Esophagus muscularis mucosa (tissue), 4 donors: ENCODE measurements at regions not wholly inside any gene's neighbourhood (a gene's known extent, or its start where the extent isn't known, plus 50 kb on each side); places are given as distances from the start of the nearest gene placed in this dataset.

Experiments
- DNase-seq: peaks from one replicate; pipeline ENCODE4 v3.0.0-alpha.2; 2017; ENCODE audit errors: extremely low spot score
- H3K27ac ChIP-seq, 4 donors: fragments of 200-600 bp; sonication (generic); replicated peaks in 1 of 4; 1 replicate in 3 of 4; 2 replicates in 1 of 4; pipeline ENCODE4 v1.5.1; 2016 to 2019; ENCODE audit warnings: mild to moderate bottlenecking in 1 of 4
- H3K27me3 ChIP-seq, 4 donors: fragments of 200-600 bp; sonication (generic); one replicate each; pipeline versions ENCODE4 v1.5.1 to v1.6.0; 2016 to 2019
- H3K36me3 ChIP-seq, 4 donors: fragments of 200-600 bp; sonication (generic); one replicate each; pipeline ENCODE4 v1.5.1; 2016 to 2019
- H3K4me1 ChIP-seq, 4 donors: fragments of 200-600 bp; sonication (generic); one replicate each; pipeline ENCODE4 v1.5.1; 2016 to 2019
- H3K4me3 ChIP-seq, 4 donors: fragments of 200-600 bp; sonication (generic); 1 replicate in 2 of 4; 2 replicates in 2 of 4; pipeline ENCODE4 v1.5.1; 2016 to 2019; ENCODE audit warnings: mild to moderate bottlenecking in 4 of 4, moderate library complexity in 1 of 4
- H3K9me3 ChIP-seq, 4 donors: fragments of 200-600 bp; sonication (generic); 1 replicate in 3 of 4; 2 replicates in 1 of 4; pipeline ENCODE4 v1.5.1; 2016 to 2019
- EP300 ChIP-seq: sonication (generic); formaldehyde crosslinking; IDR thresholded peaks from one replicate; pipeline ENCODE4 v1.6.1; 2017; ENCODE audit warnings: antibody characterized with exemption
- POLR2A ChIP-seq: fragments of 450-650 bp; IDR thresholded peaks from one replicate; pipeline ENCODE4 v1.6.1; 2017; ENCODE audit warnings: antibody characterized with exemption, moderate library complexity, mild to moderate bottlenecking, low read depth
- POLR2AphosphoS5 ChIP-seq, 2 donors: sonication (generic); formaldehyde crosslinking; IDR thresholded peaks; one replicate each; pipeline ENCODE4 v1.6.1; 2017; ENCODE audit warnings: antibody characterized with exemption in 2 of 2
- WGBS: methylation state at CpG from one replicate; pipeline ENCODE4 v1.1.5; 2018; 5-methylcytosine and 5-hydroxymethylcytosine counted together
- intact Hi-C: fragments of 100-400 bp; cut with DNase I; formaldehyde crosslinking; loops from one replicate; pipeline ENCODE4 v1.15.1; 2023
- TF ChIP-seq, protein P1 (sequence below), 3 experiments: fragments of 200-600 bp in 2 of 3; fragments of 450-650 bp in 1 of 3; sonication (generic) in 2 of 3; IDR thresholded peaks; one replicate each; pipeline ENCODE4 v1.5.1; 2017 to 2019; ENCODE audit warnings: antibody characterized with exemption in 3 of 3, mild to moderate bottlenecking in 2 of 3, moderate library complexity in 1 of 3

DNA sequence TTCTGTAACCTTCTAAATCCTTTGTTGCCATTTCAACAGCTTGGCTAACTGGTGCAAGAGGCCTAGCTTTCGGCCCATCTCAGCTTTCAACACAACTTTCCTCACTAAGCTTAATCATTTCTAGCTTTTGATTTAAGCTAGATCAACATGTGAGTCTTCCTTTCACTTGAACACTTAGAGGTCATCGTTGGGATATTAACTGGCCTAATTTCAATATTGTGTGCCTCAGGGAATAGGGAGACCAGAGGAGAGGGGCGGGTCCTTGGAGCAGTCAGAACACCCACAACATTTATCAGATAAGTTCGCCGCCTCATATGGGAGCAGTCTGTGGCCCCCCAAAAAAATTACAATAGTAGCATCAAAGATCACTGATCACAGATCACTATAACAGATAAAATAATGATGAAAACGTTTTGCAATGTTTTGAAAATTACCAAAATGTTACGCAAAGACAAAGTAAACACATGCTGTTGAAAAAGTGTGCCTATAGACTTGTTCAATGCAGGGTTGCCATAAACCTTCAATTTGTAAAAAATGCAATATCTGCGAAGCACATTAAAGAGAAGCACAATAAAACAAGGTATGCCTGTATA lies 66.8 kb upstream of the PCSK1 start:
- TF ChIP-seq EP300 (no peak), POLR2A (no peak), POLR2AphosphoS5 (IDR thresholded peaks at IDR 0.05) (no peak)
- TF ChIP-seq, protein P1, sequence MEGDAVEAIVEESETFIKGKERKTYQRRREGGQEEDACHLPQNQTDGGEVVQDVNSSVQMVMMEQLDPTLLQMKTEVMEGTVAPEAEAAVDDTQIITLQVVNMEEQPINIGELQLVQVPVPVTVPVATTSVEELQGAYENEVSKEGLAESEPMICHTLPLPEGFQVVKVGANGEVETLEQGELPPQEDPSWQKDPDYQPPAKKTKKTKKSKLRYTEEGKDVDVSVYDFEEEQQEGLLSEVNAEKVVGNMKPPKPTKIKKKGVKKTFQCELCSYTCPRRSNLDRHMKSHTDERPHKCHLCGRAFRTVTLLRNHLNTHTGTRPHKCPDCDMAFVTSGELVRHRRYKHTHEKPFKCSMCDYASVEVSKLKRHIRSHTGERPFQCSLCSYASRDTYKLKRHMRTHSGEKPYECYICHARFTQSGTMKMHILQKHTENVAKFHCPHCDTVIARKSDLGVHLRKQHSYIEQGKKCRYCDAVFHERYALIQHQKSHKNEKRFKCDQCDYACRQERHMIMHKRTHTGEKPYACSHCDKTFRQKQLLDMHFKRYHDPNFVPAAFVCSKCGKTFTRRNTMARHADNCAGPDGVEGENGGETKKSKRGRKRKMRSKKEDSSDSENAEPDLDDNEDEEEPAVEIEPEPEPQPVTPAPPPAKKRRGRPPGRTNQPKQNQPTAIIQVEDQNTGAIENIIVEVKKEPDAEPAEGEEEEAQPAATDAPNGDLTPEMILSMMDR (IDR thresholded peaks at IDR 0.05) = no peak
- no peak for DNase-seq
- no peaks in the 10 kb centered on the region for H3K4me1 ChIP-seq
- intact Hi-C loops = no loop called here
- 83% methylated on average over 8 of the region's 8 CpGs for WGBS
- H3K36me3 ChIP-seq = no peaks in the 10 kb centered on the region
- H3K9me3 ChIP-seq = no peaks in the 10 kb centered on the region
- H3K4me3 ChIP-seq = no peak overlapping the region
- no peaks in the 10 kb centered on the region for H3K27me3 ChIP-seq
- no peak overlapping the region for H3K27ac ChIP-seq

DNA sequence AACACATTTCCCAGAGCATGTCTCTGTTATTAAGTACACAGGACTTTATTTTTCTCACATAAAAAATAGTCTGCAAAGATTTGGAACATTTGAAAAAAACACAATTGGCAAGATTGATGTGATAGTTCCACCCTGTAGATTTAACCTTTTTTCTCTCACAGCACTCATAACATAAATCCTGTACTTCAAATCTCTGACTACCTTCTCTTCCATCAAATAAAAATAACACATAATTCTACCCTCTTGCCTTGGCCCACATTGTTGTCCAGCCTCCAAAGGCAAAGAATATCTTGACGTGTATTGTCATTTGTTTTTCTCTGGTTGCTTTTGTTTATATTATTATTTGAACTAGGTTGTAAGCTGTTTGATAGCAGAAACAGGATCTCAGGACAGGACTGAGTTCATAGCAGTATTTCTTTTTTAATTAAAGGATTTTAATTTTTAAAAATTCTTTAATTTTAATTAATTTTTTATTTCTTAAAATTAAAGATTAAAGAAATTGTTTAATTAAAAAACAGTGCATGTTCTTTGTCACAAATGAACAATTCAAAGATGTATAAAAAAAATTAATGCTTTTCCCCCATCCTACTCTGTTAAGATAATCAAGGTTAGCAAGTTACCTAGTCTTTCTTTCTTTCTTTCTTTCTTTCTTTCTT lies 69.1 kb upstream of the PCSK1 start:
- Histone ChIP-seq H3K4me3 (no peak overlapping the region), H3K4me1 (no peaks in the 10 kb centered on the region), H3K36me3 (no peaks in the 10 kb centered on the region), H3K27ac (no peak overlapping the region), H3K27me3 (no peaks in the 10 kb centered on the region), H3K9me3 (no peaks in the 10 kb centered on the region)
- intact Hi-C loops = no loop called here
- 67% methylated on average over 1 of the region's 1 CpG for WGBS
- TF ChIP-seq POLR2A = no peak
- TF ChIP-seq, protein P1 (IDR thresholded peaks at IDR 0.05) = no peak
- no peak for TF ChIP-seq EP300
- TF ChIP-seq POLR2AphosphoS5 (IDR thresholded peaks at IDR 0.05) = no peak
- DNase-seq = no peak

DNA sequence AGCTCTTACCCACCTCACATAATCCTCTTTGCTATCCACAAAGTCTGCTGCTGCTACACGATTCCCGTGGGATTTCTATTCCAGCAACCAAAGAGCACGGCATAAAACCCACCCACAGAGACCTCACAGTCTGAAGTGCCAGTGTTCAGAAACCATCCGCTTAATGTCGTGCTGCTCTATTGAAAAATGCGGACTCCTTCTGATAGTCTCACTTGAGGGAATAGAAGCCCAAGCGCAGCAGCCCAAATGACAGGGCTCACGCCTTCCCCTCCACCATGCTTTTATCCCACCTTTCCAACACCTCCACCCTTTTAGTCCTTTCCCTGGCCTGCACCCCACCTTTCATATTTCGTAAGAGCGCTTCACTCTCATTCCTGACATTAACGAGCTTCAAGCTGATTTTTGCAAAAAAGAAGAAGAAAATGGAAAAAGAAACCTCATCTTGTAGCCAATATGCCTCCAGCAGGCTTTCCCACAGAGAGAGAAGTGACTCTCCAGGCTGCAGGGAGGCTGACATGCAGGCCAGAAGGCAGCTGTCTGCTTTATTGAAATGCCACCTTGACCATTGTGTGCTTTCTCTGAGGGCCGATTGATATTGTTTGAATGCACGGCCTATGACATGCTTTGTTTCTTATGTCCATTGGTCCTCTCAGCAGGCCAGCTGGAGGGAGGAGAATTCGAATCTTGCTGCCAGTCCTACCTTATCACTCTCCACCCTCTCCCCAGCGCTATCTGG lies 70.6 kb upstream of the PCSK1 start:
- 91% methylated on average over 15 of the region's 15 CpGs for WGBS
- Histone ChIP-seq H3K27ac (no peak overlapping the region), H3K4me1 (no peaks in the 10 kb centered on the region)

DNA sequence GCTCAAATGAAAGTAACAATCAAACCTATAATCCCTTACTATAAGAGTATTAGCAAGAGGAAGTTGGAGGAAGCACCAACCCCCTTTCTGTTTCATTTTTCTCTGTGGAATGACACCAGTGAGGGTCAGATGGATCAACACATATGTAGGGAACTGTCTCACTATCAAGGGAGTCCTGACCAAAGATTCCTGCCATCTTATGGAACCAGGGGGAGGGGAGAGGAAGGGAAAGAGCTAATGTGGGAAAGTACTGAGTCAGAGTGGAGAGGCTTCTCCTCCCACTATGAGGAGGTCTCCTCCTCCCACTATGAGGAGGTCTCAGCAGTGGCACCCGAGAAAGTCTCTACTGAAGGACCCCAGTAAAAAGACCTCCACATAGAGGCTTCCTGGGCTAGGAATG lies 73.3 kb upstream of the PCSK1 start:
- H3K27ac ChIP-seq = no peak overlapping the region
- peaks cover 0 to 8% (median 0%) of the 10 kb centered on the region in 4 donors for H3K4me1 ChIP-seq
- H3K27me3 ChIP-seq = no peaks in the 10 kb centered on the region
- 100% methylated on average over 1 of the region's 1 CpG for WGBS
- no peaks in the 10 kb centered on the region for H3K36me3 ChIP-seq
- no peak overlapping the region for H3K4me3 ChIP-seq
- TF ChIP-seq, protein P1 (IDR thresholded peaks at IDR 0.05) = no peak
- TF ChIP-seq POLR2A (no peak), POLR2AphosphoS5 (IDR thresholded peaks at IDR 0.05) (no peak), EP300 (no peak)
- no peak for DNase-seq
- no peaks in the 10 kb centered on the region for H3K9me3 ChIP-seq
- intact Hi-C loops = no loop called here

More for the DNA sequence above, 70.6 kb upstream of the PCSK1 start:
- Histone ChIP-seq H3K9me3 (no peaks in the 10 kb centered on the region), H3K36me3 (no peaks in the 10 kb centered on the region), H3K27me3 (no peaks in the 10 kb centered on the region), H3K4me3 (no peak overlapping the region)
- intact Hi-C loops = no loop called here
- TF ChIP-seq, protein P1 (IDR thresholded peaks at IDR 0.05) = no peak
- no peak for TF ChIP-seq EP300
- no peak for TF ChIP-seq POLR2AphosphoS5 (IDR thresholded peaks at IDR 0.05)
- no peak for TF ChIP-seq POLR2A
- no peak for DNase-seq
